SK-N-SH (cell line): ENCODE measurements at regions not wholly inside any gene's neighbourhood (a gene's known extent, or its start where the extent isn't known, plus 50 kb on each side); places are given as distances from the start of the nearest gene placed in this dataset.

Source experiments
- EP300 ChIP-seq, 2 experiments: IDR thresholded peaks; 2 replicates each; pipeline versions ENCODE4 v1.4.0 to v1.6.1; 2012; ENCODE audit warnings: borderline replicate concordance in 1 of 2, low read depth in 1 of 2, low read length in 1 of 2
- FOXJ3 ChIP-seq: sonication (generic); formaldehyde crosslinking; IDR thresholded peaks from 2 replicates; pipeline ENCODE4 v1.5.1; 2020; ENCODE audit warnings: mild to moderate bottlenecking, missing genetic modification reagents
- GATA2 ChIP-seq: sonication (generic); formaldehyde crosslinking; IDR thresholded peaks from 2 replicates; pipeline ENCODE4 v1.5.0; 2020; ENCODE audit warnings: mild to moderate bottlenecking, missing genetic modification reagents
- MAX ChIP-seq: IDR thresholded peaks from 2 replicates; pipeline ENCODE4 v1.4.0; 2012; ENCODE audit warnings: low read depth
- MEF2A ChIP-seq: IDR thresholded peaks from 2 replicates; pipeline ENCODE4 v1.4.0; 2012; ENCODE audit warnings: low read depth, borderline replicate concordance
- PBX3 ChIP-seq: IDR thresholded peaks from 2 replicates; pipeline ENCODE4; 2012
- RAD21 ChIP-seq: IDR thresholded peaks from 2 replicates; pipeline ENCODE4 v1.6.1; 2012; ENCODE audit warnings: mild to moderate bottlenecking, low read length
- USF1 ChIP-seq: IDR thresholded peaks from 2 replicates; pipeline ENCODE4 v1.4.0; 2012; ENCODE audit warnings: low read depth, borderline replicate concordance
- TF ChIP-seq, protein P1 (sequence below): fragments of 200-600 bp; sonication (generic); IDR thresholded peaks from 2 replicates; pipeline ENCODE4 v1.6.1; 2017; ENCODE audit warnings: antibody characterized with exemption, mild to moderate bottlenecking, moderate library complexity

- TF ChIP-seq MEF2A (no peak), USF1 (no peak), MAX (no peak), GATA2 (CRISPR knock-in tag) (no peak), EP300 (IDR thresholded peaks at IDR 0.05; ENCODE audit: borderline replicate concordance in 1 of 2, low read depth in 1 of 2, low read length in 1 of 2) (no peak), FOXJ3 (CRISPR knock-in tag) (no peak), RAD21 (no peak), PBX3 (no peak)
- TF ChIP-seq, protein P1, sequence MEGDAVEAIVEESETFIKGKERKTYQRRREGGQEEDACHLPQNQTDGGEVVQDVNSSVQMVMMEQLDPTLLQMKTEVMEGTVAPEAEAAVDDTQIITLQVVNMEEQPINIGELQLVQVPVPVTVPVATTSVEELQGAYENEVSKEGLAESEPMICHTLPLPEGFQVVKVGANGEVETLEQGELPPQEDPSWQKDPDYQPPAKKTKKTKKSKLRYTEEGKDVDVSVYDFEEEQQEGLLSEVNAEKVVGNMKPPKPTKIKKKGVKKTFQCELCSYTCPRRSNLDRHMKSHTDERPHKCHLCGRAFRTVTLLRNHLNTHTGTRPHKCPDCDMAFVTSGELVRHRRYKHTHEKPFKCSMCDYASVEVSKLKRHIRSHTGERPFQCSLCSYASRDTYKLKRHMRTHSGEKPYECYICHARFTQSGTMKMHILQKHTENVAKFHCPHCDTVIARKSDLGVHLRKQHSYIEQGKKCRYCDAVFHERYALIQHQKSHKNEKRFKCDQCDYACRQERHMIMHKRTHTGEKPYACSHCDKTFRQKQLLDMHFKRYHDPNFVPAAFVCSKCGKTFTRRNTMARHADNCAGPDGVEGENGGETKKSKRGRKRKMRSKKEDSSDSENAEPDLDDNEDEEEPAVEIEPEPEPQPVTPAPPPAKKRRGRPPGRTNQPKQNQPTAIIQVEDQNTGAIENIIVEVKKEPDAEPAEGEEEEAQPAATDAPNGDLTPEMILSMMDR: no peak
Measured at GRCh38 chr11:23151819-23152218, 291.5 kb upstream of the CCDC179 start.
